H1 (cell line): ENCODE measurements at regions not wholly inside any gene's neighbourhood (a gene's known extent, or its start where the extent isn't known, plus 50 kb on each side); places are given as distances from the start of the nearest gene placed in this dataset.

Source experiments
- CTCF ChIA-PET: fragments of 300-600 bp; sonication (Branson Sonifier 250); formaldehyde crosslinking; loops from one replicate; lab custom pipeline; 2021; ENCODE audit not compliant: partially characterized antibody; lab: Charles Lee
- POLR2A ChIA-PET: fragments of 300-600 bp; sonication (Branson Sonifier 250); formaldehyde crosslinking; loops from one replicate; lab custom pipeline; 2021; ENCODE audit warnings: inconsistent platforms; ENCODE audit not compliant: partially characterized antibody; lab: Charles Lee
- DNase-seq, 2 experiments: peaks; one replicate each; pipeline versions ENCODE4 v3.0.0 to v3.0.0-alpha.2; 2010 to 2022; ENCODE audit warnings: low spot score in 2 of 2, low read depth in 1 of 2, mixed read lengths in 1 of 2
- FAIRE-seq: peaks from 2 replicates; lab custom pipeline; 2011; peaks lifted over from hg19 to GRCh38; lab: Jason Lieb, UNC
- H2AFZ ChIP-seq: 2 replicates; pipeline ENCODE4 v1.8.1; 2012; ENCODE audit warnings: low read length, inconsistent platforms
- H2AK5ac ChIP-seq: 2 replicates; pipeline ENCODE4 v1.6.1; 2013; ENCODE audit warnings: low read depth, low read length
- H2BK120ac ChIP-seq: replicated peaks from 2 replicates; pipeline ENCODE3; 2013; ENCODE audit warnings: low read depth, low read length, inconsistent platforms
- H2BK12ac ChIP-seq: 2 replicates; pipeline ENCODE4 v1.6.1; 2013; ENCODE audit warnings: low read depth, low read length
- H2BK15ac ChIP-seq: 2 replicates; pipeline ENCODE4 v1.6.1; 2013; ENCODE audit warnings: low read length
- H2BK20ac ChIP-seq: 2 replicates; pipeline ENCODE4 v1.6.1; 2013; ENCODE audit warnings: low read length
- H2BK5ac ChIP-seq: 2 replicates; pipeline ENCODE4 v1.6.1; 2013; ENCODE audit warnings: low read depth, low read length
- H3K14ac ChIP-seq: 2 replicates; pipeline ENCODE4 v1.6.1; 2013; ENCODE audit warnings: inconsistent platforms; ENCODE audit not compliant: insufficient read length
- H3K18ac ChIP-seq: 2 replicates; pipeline ENCODE4 v1.6.1; 2013; ENCODE audit warnings: low read length; ENCODE audit errors: extremely low read depth
- H3K23ac ChIP-seq: 2 replicates; pipeline ENCODE4 v1.6.1; 2013; ENCODE audit warnings: inconsistent platforms; ENCODE audit not compliant: insufficient read length
- H3K23me2 ChIP-seq: 2 replicates; pipeline ENCODE4 v1.6.1; 2013; ENCODE audit warnings: low read depth, low read length
- H3K27ac ChIP-seq: 2 replicates; pipeline ENCODE4 v1.6.1; 2011; ENCODE audit warnings: low read depth, low read length, inconsistent platforms
- H3K27me3 ChIP-seq, 4 experiments: replicated peaks in 1 of 4; 1 replicate in 1 of 4; 2 replicates in 3 of 4; pipeline versions ENCODE4 v1.6.1 to v1.8.1; 2011 to 2013; ENCODE audit warnings: low read length in 3 of 4, mild to moderate bottlenecking in 3 of 4, inconsistent platforms in 2 of 4, mixed read lengths in 2 of 4, moderate library complexity in 1 of 4; ENCODE audit not compliant: control insufficient read depth in 3 of 4, insufficient read depth in 3 of 4; ENCODE audit errors: extremely low read depth in 1 of 4
- H3K36me3 ChIP-seq, 4 experiments: 2 replicates each; pipeline versions ENCODE4 v1.6.1 to v1.8.1; 2011 to 2013; ENCODE audit warnings: mild to moderate bottlenecking in 4 of 4, low read length in 3 of 4, moderate library complexity in 2 of 4, control low read depth in 1 of 4, inconsistent platforms in 1 of 4; ENCODE audit not compliant: insufficient read depth in 4 of 4, control insufficient read depth in 2 of 4
- H3K4ac ChIP-seq: replicated peaks from 2 replicates; pipeline ENCODE3; 2013; ENCODE audit warnings: low read length, low read depth, mixed read lengths, inconsistent platforms; ENCODE audit not compliant: insufficient read length
- H3K4me1 ChIP-seq, 4 experiments: replicated peaks in 1 of 4; 1 replicate in 1 of 4; 2 replicates in 3 of 4; pipeline versions ENCODE4 v1.6.1 to v1.8.1; 2011 to 2013; ENCODE audit warnings: low read length in 3 of 4, inconsistent platforms in 2 of 4, mixed read lengths in 1 of 4; ENCODE audit not compliant: insufficient read depth in 4 of 4, control insufficient read depth in 3 of 4
- H3K4me2 ChIP-seq, 2 experiments: 2 replicates each; pipeline versions ENCODE4 v1.6.1 to v1.8.1; 2011 to 2013; ENCODE audit warnings: low read depth in 2 of 2, low read length in 2 of 2, control low read depth in 1 of 2, inconsistent platforms in 1 of 2, mild to moderate bottlenecking in 1 of 2; ENCODE audit not compliant: insufficient read depth in 1 of 2
- H3K4me3 ChIP-seq, 4 experiments: fragments of 200-600, 300-600 bp in 1 of 4; sonication (generic), shearing (Covaris generic), sonication (Bioruptor Twin) in 1 of 4; 2 replicates each; pipeline versions ENCODE4 v1.5.1 to v1.8.1; 2011 to 2016; ENCODE audit warnings: low read length in 4 of 4, low read depth in 3 of 4, control low read depth in 2 of 4, inconsistent platforms in 2 of 4, mild to moderate bottlenecking in 2 of 4, mixed read lengths in 1 of 4, moderate library complexity in 1 of 4; ENCODE audit not compliant: insufficient read depth in 2 of 4; ENCODE audit errors: extremely low read depth in 1 of 4
- H3K56ac ChIP-seq: replicated peaks from 2 replicates; pipeline ENCODE3; 2013; ENCODE audit warnings: low read depth, mild to moderate bottlenecking, mixed read lengths, low read length, inconsistent platforms; ENCODE audit not compliant: insufficient read length
- H3K79me1 ChIP-seq: 2 replicates; pipeline ENCODE4 v1.6.1; 2013; ENCODE audit warnings: low read depth, low read length, control low read depth
- H3K79me2 ChIP-seq, 2 experiments: 2 replicates each; pipeline versions ENCODE4 v1.6.1 to v1.8.1; 2012 to 2013; ENCODE audit warnings: low read length in 2 of 2, mild to moderate bottlenecking in 2 of 2, inconsistent platforms in 1 of 2; ENCODE audit not compliant: insufficient read depth in 2 of 2, control insufficient read depth in 1 of 2
- H3K9ac ChIP-seq, 4 experiments: replicated peaks in 1 of 4; 1 replicate in 1 of 4; 2 replicates in 3 of 4; pipeline versions ENCODE4 v1.6.1 to v1.8.1; 2011 to 2013; ENCODE audit warnings: low read depth in 3 of 4, low read length in 3 of 4, control low read depth in 2 of 4, mild to moderate bottlenecking in 2 of 4, moderate library complexity in 2 of 4, inconsistent platforms in 1 of 4; ENCODE audit errors: extremely low read depth in 1 of 4
- H3K9me3 ChIP-seq, 2 experiments: 2 replicates each; pipeline versions ENCODE4 v1.6.1 to v1.8.1; 2012 to 2013; ENCODE audit warnings: mild to moderate bottlenecking in 2 of 2, moderate library complexity in 2 of 2, control low read depth in 1 of 2, inconsistent platforms in 1 of 2, low read depth in 1 of 2, low read length in 1 of 2, mixed read lengths in 1 of 2; ENCODE audit not compliant: insufficient read depth in 2 of 2
- H4K20me1 ChIP-seq, 2 experiments: replicated peaks in 1 of 2; 2 replicates each; pipeline versions ENCODE3 to v1.8.1; 2011 to 2013; ENCODE audit warnings: inconsistent platforms in 2 of 2, low read length in 2 of 2, mild to moderate bottlenecking in 1 of 2; ENCODE audit not compliant: insufficient read depth in 2 of 2, control insufficient read depth in 1 of 2
- H4K5ac ChIP-seq: 2 replicates; pipeline ENCODE4 v1.6.1; 2013; ENCODE audit warnings: low read length, low read depth, mixed read lengths, inconsistent platforms; ENCODE audit not compliant: insufficient read length
- H4K8ac ChIP-seq: 2 replicates; pipeline ENCODE4 v1.8.0; 2013; ENCODE audit warnings: mild to moderate bottlenecking, moderate library complexity, low read length, inconsistent platforms; ENCODE audit not compliant: insufficient read depth; ENCODE audit errors: extremely low read depth
- H4K91ac ChIP-seq: replicated peaks from 2 replicates; pipeline ENCODE3; 2013; ENCODE audit warnings: low read length, mixed read lengths, inconsistent platforms; ENCODE audit not compliant: insufficient read length
- SRF ChIP-seq: IDR thresholded peaks from 2 replicates; pipeline ENCODE4 v1.6.1; 2011; ENCODE audit warnings: mild to moderate bottlenecking, low read depth, low read length, moderate library complexity
- TBP ChIP-seq: IDR thresholded peaks from 2 replicates; pipeline ENCODE4 v1.6.1; 2011; ENCODE audit warnings: low read depth, low read length, improper control_type of control experiment
- WGBS, 2 experiments: shearing (Covaris generic) in 1 of 2; methylation state at CpG; one replicate each; pipeline versions ENCODE4 v1.1.6 to v1.1.7; 2013 to 2015; ENCODE audit warnings: low lambda C conversion rate in 2 of 2, mixed read lengths in 2 of 2, inconsistent platforms in 1 of 2, low coverage in 1 of 2, missing lambda C conversion rate in 1 of 2; ENCODE audit not compliant: insufficient replicate concordance in 2 of 2, insufficient coverage in 1 of 2, insufficient read length in 1 of 2; ENCODE audit errors: extremely low coverage in 1 of 2, missing lambda C conversion rate in 1 of 2; 5-methylcytosine and 5-hydroxymethylcytosine counted together

- H3K9me3 ChIP-seq = no peaks in the 10 kb centered on the region
- WGBS, 2 experiments = 97% methylated on average over 2 of the region's 2 CpGs; no CpG with 5 or more reads in 1 of the 2 experiments
- H4K20me1 ChIP-seq = no peaks in the 10 kb centered on the region
- H4K8ac ChIP-seq = no peak overlapping the region
- ChIA-PET POLR2A (no interaction called here), CTCF (interaction anchor here (0.6 kb wide), 1 partner anchor 175 kb away, joined by 3 read pairs; no protein-coding TSS in a partner anchor)
- H3K14ac ChIP-seq = no peak overlapping the region
- H3K9ac ChIP-seq = no peak overlapping the region
- H3K4me2 ChIP-seq = no peak overlapping the region
- H3K36me3 ChIP-seq = no peaks in the 10 kb centered on the region
- H3K23me2 ChIP-seq = no peaks in the 10 kb centered on the region
- H3K79me2 ChIP-seq = no peaks in the 10 kb centered on the region
- no peaks in the 10 kb centered on the region for H3K27me3 ChIP-seq
- DNase-seq (no peak), FAIRE-seq (no peak)
- H3K56ac ChIP-seq = no peak overlapping the region
- no peak overlapping the region for H3K23ac ChIP-seq
- no peaks in the 10 kb centered on the region for H3K79me1 ChIP-seq
- no peak overlapping the region for H2AK5ac ChIP-seq
- no peak overlapping the region for H3K4ac ChIP-seq
- H3K27ac ChIP-seq = no peak overlapping the region
- no peak overlapping the region for H2AFZ ChIP-seq
- no peak overlapping the region for H3K18ac ChIP-seq
- no peak overlapping the region for H2BK120ac ChIP-seq
- H4K5ac ChIP-seq = no peak overlapping the region
- H3K4me3 ChIP-seq = no peak overlapping the region
- H2BK15ac ChIP-seq = no peak overlapping the region
- no peak overlapping the region for H2BK5ac ChIP-seq
- H2BK12ac ChIP-seq = no peak overlapping the region
- H2BK20ac ChIP-seq = no peak overlapping the region
- H4K91ac ChIP-seq = no peak overlapping the region
- no peaks in the 10 kb centered on the region for H3K4me1 ChIP-seq
- no peak for TF ChIP-seq TBP
- no peak for TF ChIP-seq SRF
These were observed 730.7 kb upstream of the KIF2B start for GRCh38 chr17:53092072-53092471.
